ENCODE measurements at regions not wholly inside any gene's neighbourhood (a gene's known extent, or its start where the extent isn't known, plus 50 kb on each side); places are given as distances from the start of the nearest gene placed in this dataset.

GRCh38 chr4:116449764-116450163 lies 635.6 kb downstream of the TRAM1L1 start:
- ChIA-PET POLR2A (interaction anchor here (0.6 kb wide), 1 partner anchor 63 kb away, joined by 3 read pairs; no protein-coding TSS in a partner anchor), CTCF (no interaction called here)
- TF ChIP-seq CTCF (IDR thresholded peaks at IDR 0.05; ENCODE audit: insufficient read depth, low read length, missing control alignments), result no peak
- H3K4me3 ChIP-seq (ENCODE audit: low read depth, low read length), result no peak overlapping the region
- no peak for DNase-seq (ENCODE audit: low read depth, low spot score)

GRCh38 chr4:116444117-116444516 lies 641.3 kb downstream of the TRAM1L1 start:
- POLR2A ChIA-PET, result no interaction called here
- no peak for TF ChIP-seq CTCF (IDR thresholded peaks at IDR 0.05; ENCODE audit: insufficient read depth, low read length, missing control alignments)
- DNase-seq (ENCODE audit: low read depth, low spot score), result no peak
- no peak overlapping the region for H3K4me3 ChIP-seq (ENCODE audit: low read depth, low read length)
- CTCF ChIA-PET, result no interaction called here

- no peak overlapping the region for H3K4me3 ChIP-seq (ENCODE audit: low read depth, low read length)
- CTCF ChIA-PET, result no interaction called here
- POLR2A ChIA-PET, result no interaction called here
- no peak for TF ChIP-seq CTCF (IDR thresholded peaks at IDR 0.05; ENCODE audit: insufficient read depth, low read length, missing control alignments)
- no peak for DNase-seq (ENCODE audit: low read depth, low spot score)
Measured at GRCh38 chr4:116438981-116439729, 646.2 kb downstream of the TRAM1L1 start.

GRCh38 chr4:116438417-116438816 lies 647.0 kb downstream of the TRAM1L1 start:
- ChIA-PET POLR2A (no interaction called here), CTCF (no interaction called here)
- no peak overlapping the region for H3K4me3 ChIP-seq (ENCODE audit: low read depth, low read length)
- TF ChIP-seq CTCF (IDR thresholded peaks at IDR 0.05; ENCODE audit: insufficient read depth, low read length, missing control alignments), result no peak
- no peak for DNase-seq (ENCODE audit: low read depth, low spot score)

GRCh38 chr4:116427666-116428065 lies 657.7 kb downstream of the TRAM1L1 start:
- POLR2A ChIA-PET, result no interaction called here
- H3K4me3 ChIP-seq (ENCODE audit: low read depth, low read length), result no peak overlapping the region
- DNase-seq (ENCODE audit: low read depth, low spot score), result no peak
- TF ChIP-seq CTCF (IDR thresholded peaks at IDR 0.05; ENCODE audit: insufficient read depth, low read length, missing control alignments), result no peak
- CTCF ChIA-PET, result no interaction called here

GRCh38 chr4:116413222-116413621 lies 672.2 kb downstream of the TRAM1L1 start:
- no peak for DNase-seq (ENCODE audit: low read depth, low spot score)
- no peak overlapping the region for H3K4me3 ChIP-seq (ENCODE audit: low read depth, low read length)
- ChIA-PET POLR2A (no interaction called here), CTCF (no interaction called here)
- TF ChIP-seq CTCF (IDR thresholded peaks at IDR 0.05; ENCODE audit: insufficient read depth, low read length, missing control alignments), result no peak

Measured in AG04449 (cell line).